H7 (cell line): ENCODE measurements at regions not wholly inside any gene's neighbourhood (a gene's known extent, or its start where the extent isn't known, plus 50 kb on each side); places are given as distances from the start of the nearest gene placed in this dataset.

Source experiments
- DNase-seq: peaks from one replicate; pipeline ENCODE4 v3.0.0; 2012
- H3K27me3 ChIP-seq: 2 replicates; pipeline ENCODE4 v1.6.0; 2011; ENCODE audit warnings: mild to moderate bottlenecking, low read length; ENCODE audit not compliant: control insufficient read depth, insufficient read depth
- H3K36me3 ChIP-seq: replicated peaks from 2 replicates; pipeline ENCODE4 v1.5.1; 2011; ENCODE audit warnings: low read length; ENCODE audit not compliant: control insufficient read depth, insufficient read depth
- H3K4me3 ChIP-seq: 2 replicates; pipeline ENCODE4 v1.5.1; 2011; ENCODE audit warnings: low read depth, mild to moderate bottlenecking, control low read depth, low read length, moderate library complexity; ENCODE audit not compliant: insufficient read depth

DNA sequence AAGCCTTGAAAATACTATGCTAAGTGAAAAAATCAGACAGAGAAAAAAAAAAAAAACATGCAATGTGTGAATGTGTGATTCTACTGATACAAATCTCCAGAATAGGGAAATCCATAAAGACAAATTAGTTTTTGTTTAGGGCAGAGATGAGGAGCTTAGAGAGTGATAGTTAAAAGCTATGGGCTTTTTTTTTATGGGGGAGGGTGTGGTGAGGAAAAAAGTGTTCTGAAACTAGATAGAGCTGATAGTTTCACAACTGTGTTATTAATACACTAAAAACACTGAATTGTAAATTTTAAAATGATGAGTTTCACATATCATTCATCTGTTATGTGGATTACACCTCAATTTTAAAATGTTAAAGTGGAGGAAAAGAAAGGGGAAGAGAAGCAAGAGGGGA is 228.3 kb upstream of the ZNF462 start:
- no peaks in the 10 kb centered on the region for H3K27me3 ChIP-seq

GRCh38 chr9:106637486-106637885 is 225.5 kb upstream of the ZNF462 start:
- no peaks in the 10 kb centered on the region for H3K27me3 ChIP-seq
- no peak for DNase-seq
- H3K4me3 ChIP-seq = no peak overlapping the region
- H3K36me3 ChIP-seq = no peaks in the 10 kb centered on the region

More for the DNA sequence above, 228.3 kb upstream of the ZNF462 start:
- DNase-seq = no peak
- H3K4me3 ChIP-seq = no peak overlapping the region
- H3K36me3 ChIP-seq = no peaks in the 10 kb centered on the region

DNA sequence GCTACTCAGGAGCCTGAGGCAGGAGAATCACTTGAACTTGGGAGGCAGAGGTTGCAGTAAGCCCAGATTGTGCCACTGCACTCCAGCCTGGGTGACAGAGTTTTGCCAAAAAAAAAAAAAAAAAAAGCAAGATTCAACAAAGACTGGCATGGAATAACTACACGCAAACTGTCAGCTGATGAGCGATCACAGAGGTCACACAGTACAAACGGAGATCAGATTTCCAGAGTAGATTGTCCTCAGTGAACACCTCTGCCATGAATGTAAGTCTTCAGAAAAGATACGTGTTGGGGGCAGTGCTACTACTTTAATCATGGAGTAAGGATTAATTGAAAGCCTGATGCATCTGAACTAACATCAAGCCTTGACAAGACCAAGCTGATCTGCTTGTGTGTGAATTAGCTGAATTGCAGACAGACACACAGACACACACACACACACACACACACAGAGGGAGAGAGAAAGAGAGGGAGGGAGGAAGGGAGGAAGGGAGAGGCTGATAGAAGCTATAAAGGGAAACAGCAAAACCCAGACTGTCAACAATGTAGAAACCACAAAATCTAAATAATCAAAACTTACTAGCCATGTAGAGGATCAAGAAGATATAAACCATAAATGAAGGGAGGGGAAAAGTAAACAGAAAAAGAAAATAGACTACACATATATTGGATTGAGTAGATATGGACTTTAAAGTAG is 222.9 kb upstream of the ZNF462 start:
- DNase-seq = no peak
- no peaks in the 10 kb centered on the region for H3K27me3 ChIP-seq
- H3K4me3 ChIP-seq = no peak overlapping the region
- H3K36me3 ChIP-seq = no peaks in the 10 kb centered on the region

DNA sequence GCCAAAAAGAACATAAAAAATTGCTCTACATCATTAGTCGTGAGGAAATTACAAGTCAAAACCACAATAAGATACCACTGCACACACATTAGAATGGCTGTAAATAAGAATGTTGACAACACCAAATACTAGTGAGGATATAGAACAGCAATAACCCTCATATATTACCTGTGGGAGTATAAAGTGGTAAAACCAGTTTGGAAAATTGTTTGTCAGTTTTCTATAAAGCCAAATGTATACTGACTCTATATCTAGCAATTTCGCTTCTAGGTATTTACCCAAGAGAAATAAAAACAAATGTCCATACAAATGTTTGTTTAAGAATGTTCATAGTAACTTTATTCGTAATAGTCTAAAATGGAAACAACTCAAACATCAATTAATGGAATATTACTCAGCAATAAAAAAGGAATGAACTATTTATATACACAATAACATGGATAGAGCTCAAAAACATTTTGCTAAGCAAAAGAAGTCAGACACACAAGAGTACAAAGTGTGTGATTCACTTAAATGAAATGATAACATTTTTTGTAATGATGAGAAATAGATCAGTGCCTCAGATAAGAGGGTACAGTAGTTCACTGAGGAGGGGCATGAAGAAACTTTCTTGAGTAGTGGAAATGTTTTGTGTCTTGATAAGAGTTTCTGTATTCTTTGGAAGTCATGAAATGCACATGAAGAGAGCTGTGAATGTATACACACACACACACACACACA is 219.6 kb upstream of the ZNF462 start:
- no peak for DNase-seq
- no peaks in the 10 kb centered on the region for H3K36me3 ChIP-seq
- no peaks in the 10 kb centered on the region for H3K27me3 ChIP-seq
- H3K4me3 ChIP-seq = no peak overlapping the region

DNA sequence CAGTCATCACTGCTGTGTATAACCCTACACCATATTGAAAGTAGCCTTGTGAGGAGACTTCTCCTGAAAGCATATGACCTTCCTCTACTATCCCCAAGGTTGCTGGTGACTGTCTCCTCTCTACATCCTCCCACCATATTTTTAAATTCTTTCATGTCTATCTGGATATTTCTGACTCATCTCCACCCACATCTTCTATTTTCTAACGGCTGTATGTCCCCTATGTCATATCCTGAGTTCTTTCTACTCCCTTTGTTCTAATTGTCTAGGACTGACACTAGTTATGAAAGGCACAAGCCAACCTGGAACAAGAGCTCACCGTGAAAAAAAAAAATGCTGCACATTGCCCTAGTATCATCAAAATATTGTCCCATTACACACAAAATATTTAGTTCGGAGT is 218.3 kb upstream of the ZNF462 start:
- H3K4me3 ChIP-seq = no peak overlapping the region
- DNase-seq = no peak

DNA sequence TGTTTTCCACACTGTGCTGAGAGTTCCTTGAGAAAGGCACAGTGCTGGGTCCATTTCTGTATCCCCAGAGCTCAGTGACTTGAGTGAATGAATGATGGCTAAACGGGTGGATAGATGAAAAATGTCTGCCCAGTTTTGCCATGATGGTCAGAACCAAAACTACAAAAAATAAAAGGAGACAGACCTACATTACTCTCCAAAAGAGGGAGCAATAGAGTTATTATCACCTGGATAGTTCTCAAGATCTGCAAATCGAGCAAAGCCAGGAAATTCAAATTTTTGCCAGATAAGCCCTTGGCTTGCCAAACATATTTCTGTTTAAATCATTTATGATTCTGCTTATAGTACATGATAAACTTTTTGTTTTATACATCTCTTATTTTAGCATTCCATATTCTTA is 214.2 kb upstream of the ZNF462 start:
- Histone ChIP-seq H3K4me3 (no peak overlapping the region), H3K36me3 (no peaks in the 10 kb centered on the region), H3K27me3 (no peaks in the 10 kb centered on the region)
- peak; percentile 16 for DNase-seq

More for the DNA sequence above, 218.3 kb upstream of the ZNF462 start:
- Histone ChIP-seq H3K27me3 (no peaks in the 10 kb centered on the region), H3K36me3 (no peaks in the 10 kb centered on the region)

GRCh38 chr9:106649664-106650063 is 213.3 kb upstream of the ZNF462 start:
- Histone ChIP-seq H3K36me3 (no peaks in the 10 kb centered on the region), H3K4me3 (no peak overlapping the region), H3K27me3 (no peaks in the 10 kb centered on the region)
- no peak for DNase-seq

DNA sequence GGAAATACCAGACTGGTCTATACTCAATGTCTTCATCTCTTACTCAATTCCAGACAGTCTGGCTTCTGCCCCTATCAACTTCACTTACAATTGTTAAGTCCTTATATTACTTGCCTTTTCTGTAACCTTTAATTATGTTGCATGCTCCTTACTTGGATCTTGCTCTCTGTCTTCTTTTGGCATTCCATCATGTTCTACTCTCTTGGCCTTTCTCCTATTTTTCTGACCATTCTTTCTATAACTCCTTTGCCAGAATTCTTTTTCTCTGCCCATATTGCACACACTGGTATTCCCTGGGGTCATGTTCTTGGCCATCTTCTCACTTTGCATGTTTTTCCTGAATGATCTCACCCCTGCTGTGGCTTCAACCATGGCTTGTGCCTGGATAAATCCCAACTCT is 209.8 kb upstream of the ZNF462 start:
- Histone ChIP-seq H3K4me3 (no peak overlapping the region), H3K27me3 (no peaks in the 10 kb centered on the region), H3K36me3 (no peaks in the 10 kb centered on the region)
- DNase-seq = no peak

DNA sequence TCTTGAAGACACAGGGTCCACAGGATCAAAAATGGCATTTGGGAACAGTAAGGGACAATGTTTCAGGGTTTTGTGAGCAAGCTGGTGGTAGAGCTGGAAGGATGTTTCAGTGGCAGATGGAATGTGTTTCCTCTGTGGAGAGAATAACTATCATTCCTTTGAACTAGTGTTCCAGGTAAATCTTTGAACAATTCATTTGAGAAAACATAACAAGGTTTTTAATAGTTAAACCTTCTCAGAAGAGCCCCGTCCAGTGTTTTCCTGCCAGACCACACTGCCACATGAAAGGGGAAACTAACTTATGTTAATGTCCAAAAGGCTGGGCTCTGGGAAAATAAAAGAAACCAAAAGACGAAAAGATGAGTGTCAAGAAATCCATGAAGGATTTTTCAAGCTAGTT is 207.0 kb upstream of the ZNF462 start:
- H3K4me3 ChIP-seq = no peak overlapping the region
- no peak for DNase-seq
- H3K36me3 ChIP-seq = no peaks in the 10 kb centered on the region
- H3K27me3 ChIP-seq = no peaks in the 10 kb centered on the region

- DNase-seq = no peak
- H3K36me3 ChIP-seq = no peaks in the 10 kb centered on the region
- no peaks in the 10 kb centered on the region for H3K27me3 ChIP-seq
- H3K4me3 ChIP-seq = no peak overlapping the region
These were observed 205.0 kb upstream of the ZNF462 start for GRCh38 chr9:106657926-106658325.

DNA sequence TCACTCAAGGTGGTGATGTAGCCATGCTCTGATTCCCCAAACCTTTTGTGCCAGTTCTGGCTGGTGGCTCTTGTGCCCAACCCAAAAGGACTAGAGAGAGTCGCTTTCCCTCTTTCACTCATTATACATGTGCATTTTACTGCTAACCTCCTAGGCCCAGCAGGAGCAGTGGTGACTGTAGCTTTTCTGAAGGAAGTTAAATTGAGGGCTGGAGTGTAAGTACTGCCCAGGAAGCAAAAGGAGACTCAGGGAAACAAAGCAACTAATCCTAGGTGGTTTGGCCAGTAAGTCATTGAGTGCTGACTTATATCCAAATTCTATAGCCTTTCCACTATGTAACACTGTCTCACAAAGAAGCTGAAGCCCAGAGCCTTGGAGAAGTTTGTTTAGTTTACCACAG is 194.4 kb upstream of the ZNF462 start:
- no peaks in the 10 kb centered on the region for H3K27me3 ChIP-seq
- no peaks in the 10 kb centered on the region for H3K36me3 ChIP-seq
- DNase-seq = no peak
- H3K4me3 ChIP-seq = no peak overlapping the region

GRCh38 chr9:106669835-106670234 is 193.1 kb upstream of the ZNF462 start:
- no peak for DNase-seq
- Histone ChIP-seq H3K36me3 (no peaks in the 10 kb centered on the region), H3K27me3 (no peaks in the 10 kb centered on the region), H3K4me3 (no peak overlapping the region)

DNA sequence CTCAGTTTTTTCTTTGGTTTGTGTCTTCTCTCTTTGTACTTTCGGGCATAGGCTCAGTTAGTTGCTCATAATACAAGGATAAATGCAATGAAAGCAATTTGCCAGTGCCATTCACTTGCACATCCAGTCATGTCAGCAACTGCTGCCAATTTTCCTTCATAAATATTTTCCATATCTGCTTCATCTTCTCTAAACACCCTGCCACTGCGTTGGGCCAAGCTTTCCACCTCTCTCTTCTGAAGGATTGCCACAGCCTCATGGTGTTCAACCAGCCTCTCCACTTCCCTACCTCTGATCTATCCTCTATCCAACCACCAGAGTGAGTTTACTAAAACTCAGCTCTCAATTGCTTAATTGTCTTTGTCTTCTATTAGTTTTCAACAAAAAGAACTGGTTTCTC is 192.5 kb upstream of the ZNF462 start:
- DNase-seq = no peak
- Histone ChIP-seq H3K27me3 (no peaks in the 10 kb centered on the region), H3K4me3 (no peak overlapping the region), H3K36me3 (no peaks in the 10 kb centered on the region)

DNA sequence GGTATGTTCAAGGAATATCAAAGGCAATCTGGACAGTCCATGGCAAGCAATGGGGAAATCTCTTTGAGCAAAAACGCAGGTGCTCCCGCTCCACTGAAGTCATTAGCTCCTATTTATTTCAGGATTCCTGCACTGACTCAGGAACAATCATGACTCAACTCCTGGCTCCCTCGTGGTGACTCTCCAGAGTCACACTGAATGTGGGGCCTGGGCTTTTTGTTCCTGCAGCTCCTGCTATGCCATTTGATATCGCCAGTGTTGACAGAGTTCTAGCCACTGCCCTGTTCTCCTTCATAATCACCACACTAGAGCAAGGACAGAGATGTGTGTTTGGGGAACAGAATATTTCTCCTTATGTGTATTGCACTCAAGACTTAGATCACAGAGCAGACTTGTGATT is 187.2 kb upstream of the ZNF462 start:
- DNase-seq = no peak
- H3K4me3 ChIP-seq = no peak overlapping the region
- no peaks in the 10 kb centered on the region for H3K36me3 ChIP-seq
- H3K27me3 ChIP-seq = no peaks in the 10 kb centered on the region

GRCh38 chr9:106677374-106677773 is 185.6 kb upstream of the ZNF462 start:
- Histone ChIP-seq H3K4me3 (no peak overlapping the region), H3K27me3 (no peaks in the 10 kb centered on the region), H3K36me3 (no peaks in the 10 kb centered on the region)
- DNase-seq = no peak
